ENCODE measurements at regions not wholly inside any gene's neighbourhood (a gene's known extent, or its start where the extent isn't known, plus 50 kb on each side); places are given as distances from the start of the nearest gene placed in this dataset. TPM values are rescaled to one million over a fixed set of nuclear protein-coding genes. Genes with fewer than 3 reads are reported as not detected.

DNA sequence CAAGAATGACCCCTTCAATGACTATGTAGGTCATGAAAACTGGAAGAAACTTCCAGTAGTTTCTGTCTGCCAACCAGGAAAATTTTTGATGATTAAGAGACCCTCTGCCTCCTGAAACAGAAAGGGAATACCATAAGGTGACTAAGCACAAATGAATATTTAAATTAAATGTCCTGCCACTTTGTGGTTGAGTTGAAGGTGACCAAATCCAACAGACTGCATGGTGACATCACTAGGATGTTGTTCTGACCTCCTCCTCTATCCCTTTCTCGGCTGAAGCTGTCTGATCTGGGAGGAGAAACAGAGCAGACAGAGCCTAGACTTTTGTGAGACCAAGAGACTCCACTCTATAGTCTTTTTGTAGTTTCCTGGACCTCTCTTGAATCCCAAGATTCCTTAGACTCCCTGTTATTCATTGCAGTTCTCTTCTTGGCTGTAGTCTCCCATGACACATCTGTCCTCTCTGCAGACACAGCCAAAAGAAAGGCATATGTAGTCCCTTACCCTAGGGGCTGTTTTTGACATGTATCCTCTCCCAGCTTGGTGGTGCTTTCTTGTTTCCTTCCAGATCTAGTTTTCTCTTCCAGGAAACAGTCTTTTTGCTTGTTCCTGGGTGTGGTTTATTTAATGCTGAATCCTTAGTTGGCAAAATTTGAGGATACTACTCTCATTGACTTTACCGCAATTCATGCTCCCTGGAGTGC is 55.2 kb upstream of the UBE3A start:
- CTCF ChIA-PET (ENCODE audit: unreplicated experiment), result no interaction called here

GRCh38 chr15:25492315-25492714 is 53.5 kb upstream of the UBE3A start:
- no peak for TF ChIP-seq EZH2phosphoT487 (IDR thresholded peaks at IDR 0.05; ENCODE audit: borderline replicate concordance, low read depth, low read length)
- TF ChIP-seq, protein P1, sequence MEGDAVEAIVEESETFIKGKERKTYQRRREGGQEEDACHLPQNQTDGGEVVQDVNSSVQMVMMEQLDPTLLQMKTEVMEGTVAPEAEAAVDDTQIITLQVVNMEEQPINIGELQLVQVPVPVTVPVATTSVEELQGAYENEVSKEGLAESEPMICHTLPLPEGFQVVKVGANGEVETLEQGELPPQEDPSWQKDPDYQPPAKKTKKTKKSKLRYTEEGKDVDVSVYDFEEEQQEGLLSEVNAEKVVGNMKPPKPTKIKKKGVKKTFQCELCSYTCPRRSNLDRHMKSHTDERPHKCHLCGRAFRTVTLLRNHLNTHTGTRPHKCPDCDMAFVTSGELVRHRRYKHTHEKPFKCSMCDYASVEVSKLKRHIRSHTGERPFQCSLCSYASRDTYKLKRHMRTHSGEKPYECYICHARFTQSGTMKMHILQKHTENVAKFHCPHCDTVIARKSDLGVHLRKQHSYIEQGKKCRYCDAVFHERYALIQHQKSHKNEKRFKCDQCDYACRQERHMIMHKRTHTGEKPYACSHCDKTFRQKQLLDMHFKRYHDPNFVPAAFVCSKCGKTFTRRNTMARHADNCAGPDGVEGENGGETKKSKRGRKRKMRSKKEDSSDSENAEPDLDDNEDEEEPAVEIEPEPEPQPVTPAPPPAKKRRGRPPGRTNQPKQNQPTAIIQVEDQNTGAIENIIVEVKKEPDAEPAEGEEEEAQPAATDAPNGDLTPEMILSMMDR (conservative IDR thresholded peaks at IDR 0.05; ENCODE audit: low read length), result no peak
- POLR2A ChIA-PET, result no interaction called here
- BruUV-seq (replicated peaks), result no TSS peak

More for the DNA sequence above, 55.2 kb upstream of the UBE3A start:
- Histone ChIP-seq H3K27ac (ENCODE audit: low read depth, low read length, poor library complexity, severe bottlenecking) (no peak overlapping the region), H3K4me2 (ENCODE audit: low read length) (no peak overlapping the region), H3K4me1 (ENCODE audit: insufficient read depth, low read length, poor library complexity, severe bottlenecking) (no peaks in the 10 kb centered on the region), H3K36me3 (ENCODE audit: insufficient read depth, low read length) (no peaks in the 10 kb centered on the region), H4K20me1 (ENCODE audit: insufficient read depth, low read length) (no peaks in the 10 kb centered on the region), H3K9me3 (ENCODE audit: low read length) (no peaks in the 10 kb centered on the region), H3K4me3 (ENCODE audit: low read depth, low read length, poor library complexity, severe bottlenecking) (no peak overlapping the region), H2AFZ (ENCODE audit: low read length) (no peak overlapping the region), H3K9me2 (ENCODE audit: insufficient read depth, low read length) (no peaks in the 10 kb centered on the region), H3K79me2 (ENCODE audit: insufficient read depth, low read depth, low read length) (no peaks in the 10 kb centered on the region)
- intact Hi-C loops (cut with micrococcal nuclease; ENCODE audit: unreplicated experiment), result no loop called here
- TF ChIP-seq, protein P1 (conservative IDR thresholded peaks at IDR 0.05; ENCODE audit: low read length), result no peak
- TF ChIP-seq EZH2phosphoT487 (IDR thresholded peaks at IDR 0.05; ENCODE audit: borderline replicate concordance, low read depth, low read length), result no peak
- no peak for DNase-seq (ENCODE audit: low spot score)
- POLR2A ChIA-PET, result no interaction called here
- BruUV-seq (replicated peaks), result no TSS peak

More at GRCh38 chr15:25492315-25492714, 53.5 kb upstream of the UBE3A start:
- H3K4me1 ChIP-seq (ENCODE audit: insufficient read depth, low read length, poor library complexity, severe bottlenecking), result no peaks in the 10 kb centered on the region
- H3K4me3 ChIP-seq (ENCODE audit: low read depth, low read length, poor library complexity, severe bottlenecking), result no peak overlapping the region
- DNase-seq (ENCODE audit: low spot score), result no peak
- intact Hi-C loops (cut with micrococcal nuclease; ENCODE audit: unreplicated experiment), result no loop called here
- H2AFZ ChIP-seq (ENCODE audit: low read length), result no peak overlapping the region
- CTCF ChIA-PET (ENCODE audit: unreplicated experiment), result no interaction called here
- H3K36me3 ChIP-seq (ENCODE audit: insufficient read depth, low read length), result no peaks in the 10 kb centered on the region
- H3K79me2 ChIP-seq (ENCODE audit: insufficient read depth, low read depth, low read length), result no peaks in the 10 kb centered on the region
- no peak overlapping the region for H3K27ac ChIP-seq (ENCODE audit: low read depth, low read length, poor library complexity, severe bottlenecking)
- no peaks in the 10 kb centered on the region for H4K20me1 ChIP-seq (ENCODE audit: insufficient read depth, low read length)
- H3K4me2 ChIP-seq (ENCODE audit: low read length), result no peak overlapping the region
- no peaks in the 10 kb centered on the region for H3K9me2 ChIP-seq (ENCODE audit: insufficient read depth, low read length)
- no peaks in the 10 kb centered on the region for H3K9me3 ChIP-seq (ENCODE audit: low read length)

Small RNA genes in the stretch of these regions (small RNA-seq; reads per million reads assigned to genes)
- gene AC023449.1, result not detected

All from OCI-LY7 (cell line).